Lower leg skin (tissue), 3 donors: ENCODE measurements at regions not wholly inside any gene's neighbourhood (a gene's known extent, or its start where the extent isn't known, plus 50 kb on each side); places are given as distances from the start of the nearest gene placed in this dataset.

Source experiments
- CTCF ChIP-seq, 3 donors: fragments of 450-650 bp; IDR thresholded peaks; one replicate each; pipeline ENCODE4 v1.5.1; 2016; ENCODE audit warnings: antibody characterized with exemption in 3 of 3, mild to moderate bottlenecking in 3 of 3, moderate library complexity in 2 of 3
- POLR2A ChIP-seq, 2 donors: fragments of 450-650 bp; IDR thresholded peaks; one replicate each; pipeline ENCODE4 v1.6.1; 2016 to 2017; ENCODE audit warnings: antibody characterized with exemption in 2 of 2, mild to moderate bottlenecking in 1 of 2, moderate library complexity in 1 of 2

- TF ChIP-seq CTCF (IDR thresholded peaks at IDR 0.05) (no peak), POLR2A (IDR thresholded peaks at IDR 0.05) (no peak)
Measured at GRCh38 chr22:27679176-27679575, 122.4 kb downstream of the MN1 start.
